SH-SY5Y (cell line): ENCODE measurements at regions not wholly inside any gene's neighbourhood (a gene's known extent, or its start where the extent isn't known, plus 50 kb on each side); places are given as distances from the start of the nearest gene placed in this dataset.

Experiments used
- GATA2 ChIP-seq: IDR thresholded peaks from 2 replicates; pipeline ENCODE4 v1.6.1; 2011; ENCODE audit warnings: mild to moderate bottlenecking, low read depth, low read length
- GATA3 ChIP-seq: IDR thresholded peaks from 2 replicates; pipeline ENCODE4 v1.6.1; 2011; ENCODE audit warnings: low read depth, mild to moderate bottlenecking, low read length, moderate library complexity

- TF ChIP-seq GATA2 = no peak
- no peak for TF ChIP-seq GATA3
Measured at GRCh38 chr5:40080191-40080590, 599.5 kb upstream of the PTGER4 start.
